BE2C (cell line): ENCODE measurements at regions not wholly inside any gene's neighbourhood (a gene's known extent, or its start where the extent isn't known, plus 50 kb on each side); places are given as distances from the start of the nearest gene placed in this dataset.

Experiments
- DNase-seq: peaks from one replicate; pipeline ENCODE4 v3.0.0-alpha.2; 2020
- H3K27me3 ChIP-seq: fragments of 250-450 bp; sonication (Bioruptor Pico); 2 replicates; pipeline ENCODE4 v1.5.1; 2020; ENCODE audit warnings: mild to moderate bottlenecking
- H3K36me3 ChIP-seq: fragments of 250-450 bp; sonication (Bioruptor Pico); 2 replicates; pipeline ENCODE4 v1.5.1; 2020; ENCODE audit warnings: mild to moderate bottlenecking
- H3K4me1 ChIP-seq: fragments of 250-450 bp; sonication (Bioruptor Pico); 2 replicates; pipeline ENCODE4 v1.5.1; 2020
- H3K4me3 ChIP-seq: 2 replicates; pipeline ENCODE4 v1.5.1; 2011; ENCODE audit warnings: low read depth, low read length
- H3K9me3 ChIP-seq: fragments of 250-450 bp; sonication (Bioruptor Pico); 2 replicates; pipeline ENCODE4 v1.5.1; 2020
- CTCF ChIP-seq: IDR thresholded peaks from 2 replicates; pipeline ENCODE4 v1.5.1; 2012; ENCODE audit warnings: mild to moderate bottlenecking, low read depth, low read length

DNA sequence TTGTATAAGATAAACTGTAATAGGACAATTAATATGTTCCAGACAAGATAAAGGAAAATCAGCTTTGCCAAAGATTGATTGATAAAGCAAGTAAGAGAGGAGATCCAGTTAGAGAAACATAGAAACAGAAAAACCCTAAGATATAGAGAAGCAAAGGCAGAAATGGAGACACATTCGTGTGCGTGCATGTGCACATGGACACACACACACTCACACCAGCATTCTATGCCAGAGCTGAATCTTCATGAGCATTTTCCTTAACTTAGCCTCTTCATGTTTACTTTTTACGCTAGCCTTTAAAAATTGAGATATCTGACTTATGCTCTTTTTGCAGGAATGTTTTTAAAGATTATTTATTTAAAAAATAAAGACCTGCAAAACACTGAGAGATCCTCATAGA, 168.5 kb upstream of the ATP2B1 start:
- no peak for DNase-seq
- H3K9me3 ChIP-seq = no peaks in the 10 kb centered on the region

DNA sequence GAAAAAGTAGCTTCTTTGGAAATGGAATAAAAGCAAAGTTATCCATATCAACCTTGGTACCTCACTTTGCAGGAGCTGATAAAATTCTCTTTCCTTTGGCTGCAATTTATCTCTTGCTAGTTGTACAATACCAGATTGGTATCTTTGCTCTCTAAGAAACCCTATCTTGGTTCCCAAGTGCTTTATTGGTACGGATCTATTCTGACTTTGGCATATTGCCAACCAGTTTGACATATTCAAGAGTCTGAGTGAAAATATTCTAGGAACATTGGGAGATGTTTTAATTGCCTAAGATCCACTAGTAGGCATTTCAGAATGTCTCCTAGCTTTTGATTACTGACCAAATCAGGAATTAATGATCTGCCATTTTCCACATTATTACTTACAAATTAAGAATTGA, 167.2 kb upstream of the ATP2B1 start:
- H3K9me3 ChIP-seq = no peaks in the 10 kb centered on the region
- no peak for DNase-seq
- TF ChIP-seq CTCF = no peak

More for the DNA sequence above, 168.5 kb upstream of the ATP2B1 start:
- Histone ChIP-seq H3K4me1 (no peaks in the 10 kb centered on the region; the same call in 1 of the 2 replicates), H3K27me3 (no peaks in the 10 kb centered on the region), H3K36me3 (no peaks in the 10 kb centered on the region), H3K4me3 (no peak overlapping the region)
- TF ChIP-seq CTCF = no peak

GRCh38 chr12:89875225-89875624, 166.6 kb upstream of the ATP2B1 start:
- no peaks in the 10 kb centered on the region for H3K27me3 ChIP-seq
- no peaks in the 10 kb centered on the region; the same call in 1 of the 2 replicates for H3K4me1 ChIP-seq

More for the DNA sequence above, 167.2 kb upstream of the ATP2B1 start:
- Histone ChIP-seq H3K27me3 (no peaks in the 10 kb centered on the region), H3K4me1 (no peaks in the 10 kb centered on the region; the same call in 1 of the 2 replicates), H3K4me3 (no peak overlapping the region), H3K36me3 (no peaks in the 10 kb centered on the region)

DNA sequence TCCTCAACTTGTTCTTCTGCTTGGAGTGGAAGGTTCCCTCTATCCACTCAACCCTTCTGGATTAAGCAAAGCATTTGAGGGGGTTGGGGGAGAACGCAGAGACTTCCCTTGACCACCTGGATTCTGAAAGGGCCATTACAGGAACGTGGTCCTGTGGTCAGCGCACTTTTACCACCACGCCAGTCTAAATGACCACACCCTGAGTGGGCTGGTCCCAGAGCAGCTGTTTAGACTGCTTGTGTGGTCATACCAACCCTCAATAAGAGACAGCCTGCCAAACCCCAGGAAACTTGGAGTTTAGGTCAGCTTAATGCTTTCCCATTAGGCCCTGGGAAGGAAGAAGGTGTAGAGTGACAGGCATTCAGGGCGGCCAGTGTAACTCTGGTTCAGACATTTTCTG, 165.5 kb upstream of the ATP2B1 start:
- no peak for TF ChIP-seq CTCF
- no peaks in the 10 kb centered on the region; the same call in 1 of the 2 replicates for H3K4me1 ChIP-seq
- no peaks in the 10 kb centered on the region for H3K27me3 ChIP-seq
- H3K4me3 ChIP-seq = no peak overlapping the region
- no peaks in the 10 kb centered on the region for H3K36me3 ChIP-seq
- DNase-seq = no peak
- no peaks in the 10 kb centered on the region for H3K9me3 ChIP-seq

More at GRCh38 chr12:89875225-89875624, 166.6 kb upstream of the ATP2B1 start:
- H3K4me3 ChIP-seq = no peak overlapping the region
- no peaks in the 10 kb centered on the region for H3K9me3 ChIP-seq
- TF ChIP-seq CTCF = no peak
- no peak for DNase-seq
- no peaks in the 10 kb centered on the region for H3K36me3 ChIP-seq

- H3K4me3 ChIP-seq = no peak overlapping the region
- no peaks in the 10 kb centered on the region; the same call in 1 of the 2 replicates for H3K4me1 ChIP-seq
- TF ChIP-seq CTCF = no peak
- DNase-seq = no peak
- no peaks in the 10 kb centered on the region for H3K36me3 ChIP-seq
- no peaks in the 10 kb centered on the region for H3K27me3 ChIP-seq
- no peaks in the 10 kb centered on the region for H3K9me3 ChIP-seq
Observed at GRCh38 chr12:89873745-89874144, 165.1 kb upstream of the ATP2B1 start.

DNA sequence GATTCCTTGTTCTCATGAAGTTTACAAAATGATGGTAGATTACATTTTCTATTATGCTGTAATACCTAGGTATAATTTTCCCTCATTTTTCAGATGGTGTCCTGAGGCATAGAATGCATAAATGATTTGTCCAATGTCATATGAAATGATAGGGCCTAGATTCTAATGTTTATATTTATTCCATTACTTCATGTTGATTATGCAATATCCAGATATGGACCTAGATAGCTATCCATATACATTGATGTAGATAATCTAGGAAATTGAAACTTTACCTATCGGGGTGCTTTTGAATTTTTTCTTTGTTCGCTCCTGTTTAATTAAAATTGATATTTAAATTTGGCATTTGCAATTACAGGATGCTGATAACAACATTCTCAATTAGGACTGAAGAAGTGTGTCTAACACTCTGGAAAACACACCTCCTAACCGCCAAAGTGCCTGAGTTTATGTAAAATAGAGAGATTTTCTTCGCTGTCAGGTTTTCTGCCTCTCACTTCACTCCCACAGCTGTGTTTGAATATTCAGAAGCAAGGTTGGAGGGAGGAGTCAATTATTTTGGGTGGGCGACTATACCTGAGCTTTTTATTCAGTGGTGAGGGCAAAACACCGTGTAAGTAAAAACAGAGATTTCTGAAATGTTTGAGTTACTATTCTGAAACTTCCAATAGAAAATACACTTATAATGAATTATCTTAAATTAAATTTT, 164.4 kb upstream of the ATP2B1 start:
- H3K27me3 ChIP-seq = no peaks in the 10 kb centered on the region
- DNase-seq = no peak

More for the DNA sequence above, 164.4 kb upstream of the ATP2B1 start:
- no peak overlapping the region for H3K4me3 ChIP-seq
- no peaks in the 10 kb centered on the region for H3K36me3 ChIP-seq
- no peaks in the 10 kb centered on the region for H3K9me3 ChIP-seq
- H3K4me1 ChIP-seq = no peaks in the 10 kb centered on the region; the same call in 1 of the 2 replicates
- no peak for TF ChIP-seq CTCF
